ENCODE measurements at regions not wholly inside any gene's neighbourhood (a gene's known extent, or its start where the extent isn't known, plus 50 kb on each side); places are given as distances from the start of the nearest gene placed in this dataset.

- no CpG with 5 or more reads among the region's 2 CpGs for WGBS (ENCODE audit: extremely low coverage, insufficient coverage, insufficient read length)
Observed at GRCh38 chr6:62819640-62820039, 391.6 kb upstream of the FKBP1C start.

GRCh38 chr6:62808565-62809293 is 402.5 kb upstream of the FKBP1C start:
- no peak overlapping the region for H4K8ac ChIP-seq (ENCODE audit: low read depth, low read length)
- H3K79me2 ChIP-seq (ENCODE audit: control insufficient read depth, insufficient read depth, low read length, poor library complexity) = no peaks in the 10 kb centered on the region
- no peak for DNase-seq
- H2AFZ ChIP-seq (ENCODE audit: insufficient read depth, low read length, poor library complexity) = no peak overlapping the region
- H2BK120ac ChIP-seq (ENCODE audit: insufficient read depth, low read length, poor library complexity) = no peak overlapping the region
- H3K27me3 ChIP-seq (ENCODE audit: insufficient read depth, low read length) = no peaks in the 10 kb centered on the region
- no peaks in the 10 kb centered on the region for H3K9me3 ChIP-seq (ENCODE audit: insufficient read depth, low read depth, low read length)
- H2BK5ac ChIP-seq (ENCODE audit: low read depth, low read length, poor library complexity) = no peak overlapping the region
- no peak overlapping the region for H3K18ac ChIP-seq (ENCODE audit: low read length)
- H3K36me3 ChIP-seq (ENCODE audit: control insufficient read depth in 1 of 2, insufficient read depth in 2 of 2, low read length in 2 of 2) = no peaks in the 10 kb centered on the region
- H2AK5ac ChIP-seq (ENCODE audit: low read length) = no peak overlapping the region
- H3K27ac ChIP-seq (ENCODE audit: low read depth, low read length) = no peak overlapping the region
- no peak overlapping the region for H3K4ac ChIP-seq (ENCODE audit: low read depth, low read length)
- H4K91ac ChIP-seq (ENCODE audit: low read depth, low read length) = no peak overlapping the region
- H3K79me1 ChIP-seq (ENCODE audit: low read length) = no peaks in the 10 kb centered on the region
- no peak overlapping the region for H4K12ac ChIP-seq (ENCODE audit: low read depth, low read length)
- no peak overlapping the region for H3K4me2 ChIP-seq (ENCODE audit: low read length)
- H3K23ac ChIP-seq (ENCODE audit: low read length) = no peak overlapping the region
- no peaks in the 10 kb centered on the region for H3K4me1 ChIP-seq (ENCODE audit: control insufficient read depth in 1 of 2, insufficient read depth in 2 of 2, low read length in 2 of 2)
- no peak overlapping the region for H3K4me3 ChIP-seq (ENCODE audit: low read depth, low read length)
- H3K9ac ChIP-seq (ENCODE audit: low read length) = no peak overlapping the region
- H2BK12ac ChIP-seq (ENCODE audit: low read length) = no peak overlapping the region
- H3K14ac ChIP-seq (ENCODE audit: low read length) = no peak overlapping the region
- WGBS (ENCODE audit: extremely low coverage, insufficient coverage, insufficient read length) = no CpG with 5 or more reads among the region's 1 CpG

More at GRCh38 chr6:62819640-62820039, 391.6 kb upstream of the FKBP1C start:
- Histone ChIP-seq H3K9me3 (ENCODE audit: insufficient read depth, low read depth, low read length) (peaks cover 2% of the 10 kb centered on the region), H3K79me1 (ENCODE audit: low read length) (no peaks in the 10 kb centered on the region), H3K4me1 (ENCODE audit: control insufficient read depth in 1 of 2, insufficient read depth in 2 of 2, low read length in 2 of 2) (no peaks in the 10 kb centered on the region), H3K23ac (ENCODE audit: low read length) (no peak overlapping the region), H3K79me2 (ENCODE audit: control insufficient read depth, insufficient read depth, low read length, poor library complexity) (no peaks in the 10 kb centered on the region), H3K4me3 (ENCODE audit: low read depth, low read length) (no peak overlapping the region), H3K14ac (ENCODE audit: low read length) (no peak overlapping the region), H3K4me2 (ENCODE audit: low read length) (no peak overlapping the region), H3K27ac (ENCODE audit: low read depth, low read length) (no peak overlapping the region), H2BK120ac (ENCODE audit: insufficient read depth, low read length, poor library complexity) (no peak overlapping the region), H3K36me3 (ENCODE audit: control insufficient read depth in 1 of 2, insufficient read depth in 2 of 2, low read length in 2 of 2) (peaks cover 0 to 2% of the 10 kb centered on the region in 2 experiments), H2BK5ac (ENCODE audit: low read depth, low read length, poor library complexity) (no peak overlapping the region), H3K4ac (ENCODE audit: low read depth, low read length) (no peak overlapping the region), H2BK12ac (ENCODE audit: low read length) (no peak overlapping the region), H4K8ac (ENCODE audit: low read depth, low read length) (no peak overlapping the region), H2AK5ac (ENCODE audit: low read length) (no peak overlapping the region), H3K27me3 (ENCODE audit: insufficient read depth, low read length) (no peaks in the 10 kb centered on the region), H3K18ac (ENCODE audit: low read length) (no peak overlapping the region), H4K12ac (ENCODE audit: low read depth, low read length) (no peak overlapping the region), H4K91ac (ENCODE audit: low read depth, low read length) (no peak overlapping the region), H3K9ac (ENCODE audit: low read length) (no peak overlapping the region), H2AFZ (ENCODE audit: insufficient read depth, low read length, poor library complexity) (no peak overlapping the region)
- DNase-seq = no peak

GRCh38 chr6:62805431-62805830 is 405.8 kb upstream of the FKBP1C start:
- Histone ChIP-seq H3K9me3 (ENCODE audit: insufficient read depth, low read depth, low read length) (no peaks in the 10 kb centered on the region), H3K14ac (ENCODE audit: low read length) (no peak overlapping the region), H3K79me1 (ENCODE audit: low read length) (no peaks in the 10 kb centered on the region), H4K8ac (ENCODE audit: low read depth, low read length) (no peak overlapping the region), H4K91ac (ENCODE audit: low read depth, low read length) (no peak overlapping the region), H3K9ac (ENCODE audit: low read length) (no peak overlapping the region), H2AK5ac (ENCODE audit: low read length) (no peak overlapping the region), H3K79me2 (ENCODE audit: control insufficient read depth, insufficient read depth, low read length, poor library complexity) (no peaks in the 10 kb centered on the region), H2AFZ (ENCODE audit: insufficient read depth, low read length, poor library complexity) (no peak overlapping the region), H2BK12ac (ENCODE audit: low read length) (no peak overlapping the region), H3K27ac (ENCODE audit: low read depth, low read length) (no peak overlapping the region), H3K27me3 (ENCODE audit: insufficient read depth, low read length) (no peaks in the 10 kb centered on the region), H2BK120ac (ENCODE audit: insufficient read depth, low read length, poor library complexity) (no peak overlapping the region), H3K23ac (ENCODE audit: low read length) (no peak overlapping the region), H3K18ac (ENCODE audit: low read length) (no peak overlapping the region), H3K4me2 (ENCODE audit: low read length) (no peak overlapping the region), H3K4ac (ENCODE audit: low read depth, low read length) (no peak overlapping the region), H2BK5ac (ENCODE audit: low read depth, low read length, poor library complexity) (no peak overlapping the region), H3K4me1 (ENCODE audit: control insufficient read depth in 1 of 2, insufficient read depth in 2 of 2, low read length in 2 of 2) (peaks cover 0 to 3% of the 10 kb centered on the region in 2 experiments), H3K36me3 (ENCODE audit: control insufficient read depth in 1 of 2, insufficient read depth in 2 of 2, low read length in 2 of 2) (no peaks in the 10 kb centered on the region), H3K4me3 (ENCODE audit: low read depth, low read length) (no peak overlapping the region), H4K12ac (ENCODE audit: low read depth, low read length) (no peak overlapping the region)
- no CpG with 5 or more reads among the region's 4 CpGs for WGBS (ENCODE audit: extremely low coverage, insufficient coverage, insufficient read length)
- DNase-seq = no peak

- Histone ChIP-seq H3K27ac (ENCODE audit: low read depth, low read length) (no peak overlapping the region), H3K4ac (ENCODE audit: low read depth, low read length) (no peak overlapping the region), H3K14ac (ENCODE audit: low read length) (no peak overlapping the region), H2BK12ac (ENCODE audit: low read length) (no peak overlapping the region), H2AFZ (ENCODE audit: insufficient read depth, low read length, poor library complexity) (no peak overlapping the region), H3K18ac (ENCODE audit: low read length) (no peak overlapping the region), H4K12ac (ENCODE audit: low read depth, low read length) (no peak overlapping the region), H3K9ac (ENCODE audit: low read length) (no peak overlapping the region), H3K4me3 (ENCODE audit: low read depth, low read length) (no peak overlapping the region), H3K4me1 (ENCODE audit: control insufficient read depth in 1 of 2, insufficient read depth in 2 of 2, low read length in 2 of 2) (peaks cover 0 to 3% of the 10 kb centered on the region in 2 experiments), H3K27me3 (ENCODE audit: insufficient read depth, low read length) (no peaks in the 10 kb centered on the region), H2BK5ac (ENCODE audit: low read depth, low read length, poor library complexity) (no peak overlapping the region), H3K23ac (ENCODE audit: low read length) (no peak overlapping the region), H3K9me3 (ENCODE audit: insufficient read depth, low read depth, low read length) (no peaks in the 10 kb centered on the region), H2AK5ac (ENCODE audit: low read length) (no peak overlapping the region), H3K36me3 (ENCODE audit: control insufficient read depth in 1 of 2, insufficient read depth in 2 of 2, low read length in 2 of 2) (no peaks in the 10 kb centered on the region), H4K91ac (ENCODE audit: low read depth, low read length) (no peak overlapping the region), H3K4me2 (ENCODE audit: low read length) (no peak overlapping the region), H4K8ac (ENCODE audit: low read depth, low read length) (no peak overlapping the region), H3K79me2 (ENCODE audit: control insufficient read depth, insufficient read depth, low read length, poor library complexity) (no peaks in the 10 kb centered on the region), H3K79me1 (ENCODE audit: low read length) (no peaks in the 10 kb centered on the region), H2BK120ac (ENCODE audit: insufficient read depth, low read length, poor library complexity) (no peak overlapping the region)
- WGBS (ENCODE audit: extremely low coverage, insufficient coverage, insufficient read length) = no CpG with 5 or more reads among the region's 7 CpGs
- no peak for DNase-seq
Observed at GRCh38 chr6:62803094-62803493, 408.2 kb upstream of the FKBP1C start.
